ENCODE measurements at regions not wholly inside any gene's neighbourhood (a gene's known extent, or its start where the extent isn't known, plus 50 kb on each side); places are given as distances from the start of the nearest gene placed in this dataset.
A peak's percentile ranks its signal among the peaks of the same experiment; 100 is the strongest.
"Not testable (repeated sequence)": the region's sequence is repeated elsewhere in the genome, so short reads cannot be mapped to it uniquely, and the experiment has no call there.

- no peak for DNase-seq (ENCODE audit: low spot score)
Measured at GRCh38 chr16:85517563-85518179, 95.5 kb upstream of the GSE1 start.

- no peak for DNase-seq (ENCODE audit: low spot score)
Measured at GRCh38 chr16:85518398-85519049, 94.6 kb upstream of the GSE1 start.

- not testable (repeated sequence) for DNase-seq (ENCODE audit: low spot score)
Measured at GRCh38 chr16:85519050-85519440, 94.1 kb upstream of the GSE1 start.

- DNase-seq (ENCODE audit: low spot score): no peak
Measured at GRCh38 chr16:85519540-85520231, 93.4 kb upstream of the GSE1 start.

GRCh38 chr16:85520853-85521521 lies 92.1 kb upstream of the GSE1 start:
- DNase-seq (ENCODE audit: low spot score): peak; percentile 24

- no peak for DNase-seq (ENCODE audit: low spot score)
Measured at GRCh38 chr16:85521552-85522307, 91.4 kb upstream of the GSE1 start.

GRCh38 chr16:85522308-85522841 lies 90.7 kb upstream of the GSE1 start:
- DNase-seq (ENCODE audit: low spot score): no peak

- no peak for DNase-seq (ENCODE audit: low spot score)
Measured at GRCh38 chr16:85522842-85523601, 90.1 kb upstream of the GSE1 start.

- DNase-seq (ENCODE audit: low spot score): peak; percentile 9
Measured at GRCh38 chr16:85523602-85524364, 89.3 kb upstream of the GSE1 start.

GRCh38 chr16:85524365-85524629 lies 88.8 kb upstream of the GSE1 start:
- no peak for DNase-seq (ENCODE audit: low spot score)

- no peak for DNase-seq (ENCODE audit: low spot score)
Measured at GRCh38 chr16:85524630-85525419, 88.3 kb upstream of the GSE1 start.

GRCh38 chr16:85525420-85526184 lies 87.5 kb upstream of the GSE1 start:
- no peak for DNase-seq (ENCODE audit: low spot score)

- no peak for DNase-seq (ENCODE audit: low spot score)
Measured at GRCh38 chr16:85526185-85526974, 86.7 kb upstream of the GSE1 start.

- no peak for DNase-seq (ENCODE audit: low spot score)
Measured at GRCh38 chr16:85527042-85527766, 85.9 kb upstream of the GSE1 start.

GRCh38 chr16:85527767-85528297 lies 85.3 kb upstream of the GSE1 start:
- no peak for DNase-seq (ENCODE audit: low spot score)

- DNase-seq (ENCODE audit: low spot score): peak; percentile 13
Measured at GRCh38 chr16:85528528-85529387, 84.4 kb upstream of the GSE1 start.

All from kidney tubule cell (primary cell).